DOHH2 (cell line): ENCODE measurements at regions not wholly inside any gene's neighbourhood (a gene's known extent, or its start where the extent isn't known, plus 50 kb on each side); places are given as distances from the start of the nearest gene placed in this dataset.
"Not testable (repeated sequence)": the region's sequence is repeated elsewhere in the genome, so short reads cannot be mapped to it uniquely, and the experiment has no call there.

Experiments
- H3F3A ChIP-seq: fragments of 200-600 bp; sonication (generic), shearing (Covaris generic); 2 replicates; pipeline ENCODE4 v1.6.0; 2016; ENCODE audit warnings: antibody characterized with exemption, mild to moderate bottlenecking; ENCODE audit not compliant: control insufficient read depth, insufficient read depth
- H3K27ac ChIP-seq: fragments of 200-600 bp; sonication (generic); 2 replicates; pipeline ENCODE4 v1.5.1; 2014; ENCODE audit warnings: low read depth, mild to moderate bottlenecking, low read length, moderate library complexity
- H3K27me3 ChIP-seq: fragments of 200-600 bp; sonication (generic); 2 replicates; pipeline ENCODE4 v1.6.1; 2014; ENCODE audit warnings: mild to moderate bottlenecking, low read length, mixed read lengths; ENCODE audit not compliant: control insufficient read depth
- H3K36me3 ChIP-seq: fragments of 200-600 bp; sonication (generic); 2 replicates; pipeline ENCODE4 v1.6.1; 2014; ENCODE audit warnings: mild to moderate bottlenecking, low read length, moderate library complexity, mixed read lengths; ENCODE audit not compliant: control insufficient read depth
- H3K4me1 ChIP-seq: fragments of 200-600 bp; sonication (generic); 2 replicates; pipeline ENCODE4 v1.6.1; 2014; ENCODE audit warnings: mild to moderate bottlenecking, low read length, mixed read lengths; ENCODE audit not compliant: control insufficient read depth
- H3K4me2 ChIP-seq: fragments of 200-600 bp; sonication (generic); 2 replicates; pipeline ENCODE4 v1.6.0; 2014; ENCODE audit warnings: mild to moderate bottlenecking, low read length, moderate library complexity
- H3K4me3 ChIP-seq: fragments of 200-600 bp; sonication (generic); 2 replicates; pipeline ENCODE4 v1.5.1; 2014; ENCODE audit warnings: mild to moderate bottlenecking, low read length, mixed read lengths
- H3K79me2 ChIP-seq: fragments of 200-600 bp; sonication (generic); 2 replicates; pipeline ENCODE4 v1.6.1; 2014; ENCODE audit warnings: mild to moderate bottlenecking, low read length, mixed read lengths; ENCODE audit not compliant: control insufficient read depth
- H3K9me2 ChIP-seq: fragments of 200-600 bp; sonication (generic); replicated peaks from 2 replicates; pipeline ENCODE4 v1.6.1; 2014; ENCODE audit warnings: mild to moderate bottlenecking, low read length, mixed read lengths; ENCODE audit not compliant: control insufficient read depth
- H3K9me3 ChIP-seq: fragments of 200-600 bp; sonication (generic); 2 replicates; pipeline ENCODE4 v1.6.1; 2014; ENCODE audit warnings: antibody characterized with exemption, low read length, mixed read lengths; ENCODE audit not compliant: control insufficient read depth, insufficient read depth
- H4K20me1 ChIP-seq: fragments of 200-600 bp; sonication (generic); 2 replicates; pipeline ENCODE4 v1.6.0; 2014; ENCODE audit warnings: low read depth, mild to moderate bottlenecking, antibody characterized with exemption, low read length, moderate library complexity; ENCODE audit not compliant: control insufficient read depth, insufficient read depth
- EZH2phosphoT487 ChIP-seq: fragments of 200-600 bp; sonication (generic); IDR thresholded peaks from 2 replicates; pipeline ENCODE4 v1.6.1; 2017; ENCODE audit warnings: borderline replicate concordance, mild to moderate bottlenecking, antibody characterized with exemption, low read length, moderate library complexity, mixed read lengths
- TF ChIP-seq, protein P1 (sequence below): fragments of 200-600 bp; sonication (generic); IDR thresholded peaks from one replicate; pipeline ENCODE4 v1.5.1; 2014; ENCODE audit warnings: antibody characterized with exemption, mild to moderate bottlenecking, low read depth, low read length; ENCODE audit not compliant: poor library complexity, severe bottlenecking

- Histone ChIP-seq H3K79me2 (no peaks in the 10 kb centered on the region), H3K36me3 (no peaks in the 10 kb centered on the region), H3K4me2 (no peak overlapping the region), H3K9me2 (no peaks in the 10 kb centered on the region; the same call in 1 of the 2 replicates), H3K4me3 (no peak overlapping the region), H3F3A (no peaks in the 10 kb centered on the region), H3K4me1 (no peaks in the 10 kb centered on the region), H3K9me3 (no peaks in the 10 kb centered on the region), H4K20me1 (no peaks in the 10 kb centered on the region), H3K27me3 (no peaks in the 10 kb centered on the region), H3K27ac (no peak overlapping the region)
- TF ChIP-seq EZH2phosphoT487: no peak
- TF ChIP-seq, protein P1, sequence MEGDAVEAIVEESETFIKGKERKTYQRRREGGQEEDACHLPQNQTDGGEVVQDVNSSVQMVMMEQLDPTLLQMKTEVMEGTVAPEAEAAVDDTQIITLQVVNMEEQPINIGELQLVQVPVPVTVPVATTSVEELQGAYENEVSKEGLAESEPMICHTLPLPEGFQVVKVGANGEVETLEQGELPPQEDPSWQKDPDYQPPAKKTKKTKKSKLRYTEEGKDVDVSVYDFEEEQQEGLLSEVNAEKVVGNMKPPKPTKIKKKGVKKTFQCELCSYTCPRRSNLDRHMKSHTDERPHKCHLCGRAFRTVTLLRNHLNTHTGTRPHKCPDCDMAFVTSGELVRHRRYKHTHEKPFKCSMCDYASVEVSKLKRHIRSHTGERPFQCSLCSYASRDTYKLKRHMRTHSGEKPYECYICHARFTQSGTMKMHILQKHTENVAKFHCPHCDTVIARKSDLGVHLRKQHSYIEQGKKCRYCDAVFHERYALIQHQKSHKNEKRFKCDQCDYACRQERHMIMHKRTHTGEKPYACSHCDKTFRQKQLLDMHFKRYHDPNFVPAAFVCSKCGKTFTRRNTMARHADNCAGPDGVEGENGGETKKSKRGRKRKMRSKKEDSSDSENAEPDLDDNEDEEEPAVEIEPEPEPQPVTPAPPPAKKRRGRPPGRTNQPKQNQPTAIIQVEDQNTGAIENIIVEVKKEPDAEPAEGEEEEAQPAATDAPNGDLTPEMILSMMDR: no peak
Measured at GRCh38 chr6:76506808-76507207, 434.3 kb upstream of the IMPG1 start.

GRCh38 chr6:76495909-76496308 lies 423.4 kb upstream of the IMPG1 start:
- Histone ChIP-seq H3K4me3 (no peak overlapping the region), H3K9me3 (no peaks in the 10 kb centered on the region), H3K36me3 (no peaks in the 10 kb centered on the region), H3K4me2 (no peak overlapping the region), H3K9me2 (no peaks in the 10 kb centered on the region), H3K27me3 (no peaks in the 10 kb centered on the region), H3K79me2 (no peaks in the 10 kb centered on the region), H3K4me1 (no peaks in the 10 kb centered on the region), H3K27ac (no peak overlapping the region), H3F3A (no peaks in the 10 kb centered on the region), H4K20me1 (no peaks in the 10 kb centered on the region)
- no peak for TF ChIP-seq EZH2phosphoT487
- TF ChIP-seq, protein P1: no peak

DNA sequence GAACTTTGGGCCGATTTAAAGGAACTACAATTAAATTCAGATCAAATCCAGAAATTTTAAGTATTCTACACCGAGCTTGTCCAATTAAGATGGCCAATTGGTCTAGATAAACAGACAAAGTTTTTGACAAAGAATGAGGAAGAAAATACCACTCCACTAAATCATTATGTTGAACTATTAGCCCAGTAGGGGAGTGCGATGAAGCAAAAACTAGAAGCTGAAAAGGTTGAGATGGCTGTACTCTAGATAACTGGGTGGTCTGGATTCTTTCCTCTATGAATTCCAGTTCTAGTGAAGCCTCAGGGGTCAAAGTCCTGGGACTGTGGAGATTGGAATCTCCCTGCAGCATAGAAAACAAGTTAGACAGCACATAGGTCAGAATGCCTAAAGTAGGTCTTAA lies 418.9 kb upstream of the IMPG1 start:
- not testable (repeated sequence) for H3K4me1 ChIP-seq, H3K9me2 ChIP-seq, H3K4me2 ChIP-seq, H3K27ac ChIP-seq, H3K27me3 ChIP-seq, H4K20me1 ChIP-seq, H3K79me2 ChIP-seq, H3F3A ChIP-seq, H3K9me3 ChIP-seq, H3K36me3 ChIP-seq, H3K4me3 ChIP-seq

- no peaks in the 10 kb centered on the region for H3K9me2 ChIP-seq
- H3K4me3 ChIP-seq: no peak overlapping the region
- no peak overlapping the region for H3K4me2 ChIP-seq
- H3K79me2 ChIP-seq: no peaks in the 10 kb centered on the region
- no peaks in the 10 kb centered on the region for H4K20me1 ChIP-seq
- H3K27ac ChIP-seq: no peak overlapping the region
- H3K4me1 ChIP-seq: no peaks in the 10 kb centered on the region
- TF ChIP-seq EZH2phosphoT487: no peak
- TF ChIP-seq, protein P1: no peak
- H3K27me3 ChIP-seq: no peaks in the 10 kb centered on the region
- H3K36me3 ChIP-seq: no peaks in the 10 kb centered on the region
- H3F3A ChIP-seq: no peaks in the 10 kb centered on the region
- H3K9me3 ChIP-seq: no peaks in the 10 kb centered on the region
Measured at GRCh38 chr6:76490456-76490855, 418.0 kb upstream of the IMPG1 start.
